Ovary (tissue), 3 donors: ENCODE measurements at regions not wholly inside any gene's neighbourhood (a gene's known extent, or its start where the extent isn't known, plus 50 kb on each side); places are given as distances from the start of the nearest gene placed in this dataset.

ENCODE experiments used
- EP300 ChIP-seq: sonication (generic); formaldehyde crosslinking; IDR thresholded peaks from one replicate; pipeline ENCODE4 v1.6.1; 2017; ENCODE audit warnings: antibody characterized with exemption
- POLR2A ChIP-seq: fragments of 450-650 bp; IDR thresholded peaks from one replicate; pipeline ENCODE4 v1.6.1; 2017; ENCODE audit warnings: antibody characterized with exemption, mild to moderate bottlenecking, moderate library complexity
- TF ChIP-seq, protein P1 (sequence below), 3 donors: fragments of 450-650 bp in 2 of 3; fragments of 200-600 bp in 1 of 3; IDR thresholded peaks; one replicate each; pipeline versions ENCODE4 v1.5.1 to v1.8.0; 2016 to 2022; ENCODE audit warnings: antibody characterized with exemption in 3 of 3, mild to moderate bottlenecking in 1 of 3
- donor health status: DM: no; HTN: no; CAD: no.

DNA sequence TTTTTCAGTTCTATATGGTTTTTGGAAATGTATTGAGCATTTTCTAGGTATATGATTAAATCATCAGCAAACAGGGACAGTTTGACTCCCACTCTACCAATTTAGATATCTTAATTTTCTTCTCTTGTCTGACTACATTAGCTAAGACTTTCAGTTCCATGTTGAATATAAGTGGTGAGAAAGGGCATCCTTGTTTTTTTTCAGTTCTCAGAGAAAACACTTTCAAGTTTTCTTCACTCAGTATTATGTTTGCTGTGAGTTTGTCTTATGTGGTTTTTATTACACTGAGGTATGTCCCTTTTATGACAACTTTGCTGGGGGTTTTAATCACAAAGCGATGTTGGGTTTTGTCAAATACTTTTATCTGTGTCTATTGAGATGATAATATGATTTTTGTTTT is 352.6 kb downstream of the KDM5D start:
- TF ChIP-seq POLR2A (no peak), EP300 (no peak)
- TF ChIP-seq, protein P1, sequence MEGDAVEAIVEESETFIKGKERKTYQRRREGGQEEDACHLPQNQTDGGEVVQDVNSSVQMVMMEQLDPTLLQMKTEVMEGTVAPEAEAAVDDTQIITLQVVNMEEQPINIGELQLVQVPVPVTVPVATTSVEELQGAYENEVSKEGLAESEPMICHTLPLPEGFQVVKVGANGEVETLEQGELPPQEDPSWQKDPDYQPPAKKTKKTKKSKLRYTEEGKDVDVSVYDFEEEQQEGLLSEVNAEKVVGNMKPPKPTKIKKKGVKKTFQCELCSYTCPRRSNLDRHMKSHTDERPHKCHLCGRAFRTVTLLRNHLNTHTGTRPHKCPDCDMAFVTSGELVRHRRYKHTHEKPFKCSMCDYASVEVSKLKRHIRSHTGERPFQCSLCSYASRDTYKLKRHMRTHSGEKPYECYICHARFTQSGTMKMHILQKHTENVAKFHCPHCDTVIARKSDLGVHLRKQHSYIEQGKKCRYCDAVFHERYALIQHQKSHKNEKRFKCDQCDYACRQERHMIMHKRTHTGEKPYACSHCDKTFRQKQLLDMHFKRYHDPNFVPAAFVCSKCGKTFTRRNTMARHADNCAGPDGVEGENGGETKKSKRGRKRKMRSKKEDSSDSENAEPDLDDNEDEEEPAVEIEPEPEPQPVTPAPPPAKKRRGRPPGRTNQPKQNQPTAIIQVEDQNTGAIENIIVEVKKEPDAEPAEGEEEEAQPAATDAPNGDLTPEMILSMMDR (IDR thresholded peaks at IDR 0.05): no peak
